IMR-90 (cell line): ENCODE measurements at regions not wholly inside any gene's neighbourhood (a gene's known extent, or its start where the extent isn't known, plus 50 kb on each side); places are given as distances from the start of the nearest gene placed in this dataset.

Source experiments
- ATAC-seq: fragments of 200-7000 bp; cut with Tn5 transposase; 2 replicates; pipeline ENCODE4 v1.9.1; 2020; ENCODE audit warnings: low read depth, mild to moderate bottlenecking, moderate library complexity
- BruUV-seq: library from RNA; stranded (reverse); fragments of 400-500 nt; replicated peaks from 2 replicates; lab custom pipeline; 2021; lab: Mats Ljungman, UMichigan
- CTCF ChIA-PET: fragments of 300-600 bp; formaldehyde crosslinking; extraction: SDS; loops from one replicate; lab custom pipeline; 2021; ENCODE audit warnings: antibody characterized with exemption; lab: Yijun Ruan, JAX
- POLR2A ChIA-PET: fragments of 300-600 bp; sonication (Branson Sonifier 250); formaldehyde crosslinking; loops from one replicate; lab custom pipeline; 2022; ENCODE audit warnings: antibody characterized with exemption; ENCODE audit not compliant: unreplicated experiment; lab: Charles Lee
- DNase-seq: peaks from one replicate; pipeline ENCODE4 v3.0.0; 2013
- H2AFZ ChIP-seq: replicated peaks from 2 replicates; pipeline ENCODE3; 2013; ENCODE audit warnings: low read length, mild to moderate bottlenecking; ENCODE audit not compliant: poor library complexity
- H2AK5ac ChIP-seq: 2 replicates; pipeline ENCODE4 v1.6.1; 2013; ENCODE audit warnings: low read depth, low read length, inconsistent platforms
- H2AK9ac ChIP-seq: replicated peaks from 2 replicates; pipeline ENCODE3; 2013; ENCODE audit warnings: mild to moderate bottlenecking, low read depth, low read length, moderate library complexity; ENCODE audit not compliant: poor library complexity
- H2BK120ac ChIP-seq: 2 replicates; pipeline ENCODE4 v1.6.1; 2013; ENCODE audit warnings: low read depth, low read length, inconsistent platforms
- H2BK15ac ChIP-seq: 3 replicates; pipeline ENCODE4 v1.6.1; 2013; ENCODE audit warnings: low read depth, low read length, inconsistent platforms
- H2BK20ac ChIP-seq: 2 replicates; pipeline ENCODE4 v1.6.1; 2013; ENCODE audit warnings: low read depth, mild to moderate bottlenecking, inconsistent platforms, low read length, moderate library complexity
- H2BK5ac ChIP-seq: 2 replicates; pipeline ENCODE4 v1.6.1; 2013; ENCODE audit warnings: mild to moderate bottlenecking, low read depth, low read length, inconsistent platforms; ENCODE audit not compliant: poor library complexity, severe bottlenecking
- H3K14ac ChIP-seq: replicated peaks from 2 replicates; pipeline ENCODE4 v1.6.1; 2013; ENCODE audit warnings: low read depth, low read length, inconsistent platforms
- H3K18ac ChIP-seq: 2 replicates; pipeline ENCODE4 v1.6.1; 2013; ENCODE audit warnings: low read depth, low read length, control low read depth
- H3K23ac ChIP-seq: 2 replicates; pipeline ENCODE4 v1.6.1; 2013; ENCODE audit warnings: low read depth, low read length, inconsistent platforms
- H3K27ac ChIP-seq: 2 replicates; pipeline ENCODE4 v1.5.1; 2013; ENCODE audit warnings: mild to moderate bottlenecking, control low read depth, low read length; ENCODE audit not compliant: insufficient read depth
- H3K27me3 ChIP-seq: 2 replicates; pipeline ENCODE4 v1.6.1; 2013; ENCODE audit warnings: low read length; ENCODE audit not compliant: control insufficient read depth, insufficient read depth
- H3K36me3 ChIP-seq: 2 replicates; pipeline ENCODE4 v1.6.1; 2013; ENCODE audit warnings: low read length, mixed read lengths; ENCODE audit not compliant: control insufficient read depth, insufficient read depth
- H3K4ac ChIP-seq: 2 replicates; pipeline ENCODE4 v1.6.1; 2013; ENCODE audit warnings: low read depth, low read length, inconsistent platforms
- H3K4me1 ChIP-seq: 2 replicates; pipeline ENCODE4 v1.6.1; 2013; ENCODE audit warnings: low read length, mixed read lengths; ENCODE audit not compliant: control insufficient read depth, insufficient read depth
- H3K4me2 ChIP-seq: 2 replicates; pipeline ENCODE4 v1.6.1; 2013; ENCODE audit warnings: low read depth, mild to moderate bottlenecking, control low read depth, low read length, moderate library complexity
- H3K4me3 ChIP-seq: 2 replicates; pipeline ENCODE4 v1.5.1; 2013; ENCODE audit warnings: low read depth, mild to moderate bottlenecking, control low read depth, low read length, moderate library complexity; ENCODE audit not compliant: insufficient read depth
- H3K56ac ChIP-seq: 2 replicates; pipeline ENCODE4 v1.6.1; 2013; ENCODE audit warnings: low read length, inconsistent platforms; ENCODE audit not compliant: insufficient read depth; ENCODE audit errors: extremely low read depth
- H3K79me1 ChIP-seq, 2 experiments: 2 replicates each; pipeline ENCODE4 v1.6.1; 2013; ENCODE audit warnings: low read length in 2 of 2, inconsistent platforms in 1 of 2, low read depth in 1 of 2
- H3K9ac ChIP-seq: 2 replicates; pipeline ENCODE4 v1.6.1; 2013; ENCODE audit warnings: low read depth, low read length, control low read depth
- H3K9me1 ChIP-seq: 2 replicates; pipeline ENCODE4 v1.6.1; 2013; ENCODE audit warnings: low read length, inconsistent platforms; ENCODE audit not compliant: insufficient read depth
- H3K9me3 ChIP-seq: 2 replicates; pipeline ENCODE4 v1.6.1; 2013; ENCODE audit warnings: low read length; ENCODE audit not compliant: control insufficient read depth, insufficient read depth
- H4K20me1 ChIP-seq: 2 replicates; pipeline ENCODE4 v1.6.1; 2013; ENCODE audit warnings: low read length, inconsistent platforms; ENCODE audit not compliant: insufficient read depth
- H4K5ac ChIP-seq: 2 replicates; pipeline ENCODE4 v1.6.1; 2013; ENCODE audit warnings: mild to moderate bottlenecking, low read depth, low read length, control low read depth
- H4K8ac ChIP-seq, 2 experiments: 2 replicates each; pipeline ENCODE4 v1.6.1; 2013; ENCODE audit warnings: low read depth in 2 of 2, low read length in 2 of 2, control low read depth in 1 of 2, inconsistent platforms in 1 of 2
- H4K91ac ChIP-seq: 2 replicates; pipeline ENCODE4 v1.6.1; 2013; ENCODE audit warnings: low read depth, low read length, inconsistent platforms; ENCODE audit not compliant: insufficient read depth
- CEBPB ChIP-seq: IDR thresholded peaks from 2 replicates; pipeline ENCODE4 v1.6.1; 2012; ENCODE audit warnings: low read depth, low read length, improper control_type of control experiment
- POLR2A ChIP-seq: IDR thresholded peaks from 2 replicates; pipeline ENCODE4 v1.6.1; 2012; ENCODE audit warnings: mild to moderate bottlenecking, low read depth, low read length
- WGBS, 2 experiments: methylation state at CpG; one replicate each; pipeline versions ENCODE4 v1.1.5 to v1.1.7; 2013; ENCODE audit warnings: missing lambda C conversion rate in 2 of 2; ENCODE audit not compliant: insufficient read length in 1 of 2; ENCODE audit errors: extremely low coverage in 2 of 2; 5-methylcytosine and 5-hydroxymethylcytosine counted together
- dilution Hi-C: fragments of 300-500 bp; cut with HindIII; formaldehyde crosslinking; loops from one replicate; pipeline ENCODE4 v1.14.3; 2018; ENCODE audit warnings: low sequenced_read_pairs; ENCODE audit not compliant: unreplicated experiment
- in situ Hi-C: fragments of 300-500 bp; cut with MboI; formaldehyde crosslinking; loops from 3 replicates; pipeline ENCODE4 v1.14.3; 2019; ENCODE audit warnings: low sequenced_read_pairs, inconsistent platforms, mixed read lengths
- intact Hi-C: fragments of 100-400 bp; cut with micrococcal nuclease; formaldehyde crosslinking; loops from 2 replicates; pipeline ENCODE4 v1.10.0; 2022

DNA sequence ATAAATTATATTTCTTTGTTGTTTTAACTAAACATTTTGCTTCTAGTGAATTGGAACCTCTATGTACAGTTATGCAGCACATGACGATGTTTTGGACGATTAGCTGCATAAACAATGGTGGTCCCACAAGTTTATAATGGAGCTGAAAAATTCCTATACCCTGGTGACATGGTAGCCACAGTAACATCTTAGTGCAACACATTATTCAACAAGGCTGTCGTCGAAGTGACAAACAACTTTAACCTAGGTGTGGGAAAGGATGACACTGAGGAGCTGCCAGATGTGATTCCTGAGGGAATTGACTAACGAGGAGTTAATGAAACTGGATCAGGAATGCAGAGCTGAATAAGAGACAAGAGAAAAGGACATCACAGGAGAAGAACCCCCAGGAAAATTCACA, 588.9 kb upstream of the EPHA6 start:
- Histone ChIP-seq H3K9me3 (no peaks in the 10 kb centered on the region), H3K56ac (no peak overlapping the region), H2AK9ac (no peak overlapping the region), H3K27me3 (no peaks in the 10 kb centered on the region), H4K5ac (no peak overlapping the region), H3K36me3 (no peaks in the 10 kb centered on the region), H2BK20ac (no peak overlapping the region), H3K4me2 (no peak overlapping the region), H3K4me3 (no peak overlapping the region), H4K20me1 (no peaks in the 10 kb centered on the region), H4K8ac (no peak overlapping the region), H3K9me1 (no peaks in the 10 kb centered on the region), H4K91ac (no peak overlapping the region), H2BK5ac (no peak overlapping the region), H2AFZ (no peak overlapping the region), H3K4ac (no peak overlapping the region), H2BK15ac (no peak overlapping the region), H3K23ac (no peak overlapping the region), H3K18ac (no peak overlapping the region), H2BK120ac (no peak overlapping the region), H3K27ac (no peak overlapping the region), H3K14ac (no peak overlapping the region), H3K9ac (no peak overlapping the region), H2AK5ac (no peak overlapping the region), H3K79me1 (no peaks in the 10 kb centered on the region), H3K4me1 (no peaks in the 10 kb centered on the region)
- dilution Hi-C loops (no loop called here), intact Hi-C loops (no loop called here), in situ Hi-C loops (no loop called here)
- BruUV-seq = no TSS peak
- CTCF ChIA-PET = no interaction called here
- ATAC-seq (no peak), DNase-seq (no peak)
- POLR2A ChIA-PET = no interaction called here
- 41% methylated on average over 3 of the region's 5 CpGs; no CpG with 5 or more reads in 1 of the 2 experiments for WGBS, 2 experiments
- TF ChIP-seq POLR2A = no peak
- TF ChIP-seq CEBPB = no peak
